ENCODE measurements at regions not wholly inside any gene's neighbourhood (a gene's known extent, or its start where the extent isn't known, plus 50 kb on each side); places are given as distances from the start of the nearest gene placed in this dataset.

DNA sequence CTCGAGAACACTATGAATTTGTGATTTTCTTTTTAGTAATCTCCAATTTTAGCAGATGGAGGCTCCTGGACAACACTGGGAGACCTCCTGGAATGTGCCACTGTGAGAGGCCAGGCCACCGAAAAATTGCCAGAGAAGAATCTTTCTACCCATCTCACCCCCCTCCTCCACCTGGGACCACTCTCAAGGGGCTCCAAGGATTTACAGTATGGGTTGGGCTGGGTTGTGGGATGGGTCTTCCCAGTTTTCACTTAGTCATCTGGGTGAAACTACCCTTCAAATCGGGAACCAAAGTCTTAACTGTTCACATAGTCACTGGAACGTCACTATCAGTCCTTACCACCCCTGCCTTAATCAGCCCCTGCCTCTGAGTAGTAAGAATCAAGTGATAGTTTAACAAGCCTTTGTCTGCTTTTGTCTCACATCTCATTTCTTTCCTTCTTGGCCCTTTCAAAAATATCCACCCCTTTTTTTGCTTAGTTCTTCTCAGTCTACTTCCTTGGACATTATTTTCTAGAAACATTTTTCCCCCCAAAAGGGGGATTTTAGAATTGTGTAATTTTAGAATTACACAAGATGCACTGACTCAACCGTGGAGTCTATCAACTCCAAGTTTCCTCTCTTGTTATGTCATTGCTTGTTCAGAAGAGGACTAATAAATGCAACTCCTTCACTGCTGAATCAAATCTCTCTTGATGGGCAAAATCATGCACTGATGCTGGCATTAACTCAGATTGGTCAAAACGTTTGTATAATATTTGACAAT lies 148.2 kb upstream of the MOCS1 start:
- DNase-seq (ENCODE audit: low read depth in 1 of 2, low spot score in 1 of 2) = no peak

- DNase-seq (ENCODE audit: low read depth in 1 of 2, low spot score in 1 of 2) = no peak
Measured at GRCh38 chr6:40077736-40078135, 143.5 kb upstream of the MOCS1 start.

DNA sequence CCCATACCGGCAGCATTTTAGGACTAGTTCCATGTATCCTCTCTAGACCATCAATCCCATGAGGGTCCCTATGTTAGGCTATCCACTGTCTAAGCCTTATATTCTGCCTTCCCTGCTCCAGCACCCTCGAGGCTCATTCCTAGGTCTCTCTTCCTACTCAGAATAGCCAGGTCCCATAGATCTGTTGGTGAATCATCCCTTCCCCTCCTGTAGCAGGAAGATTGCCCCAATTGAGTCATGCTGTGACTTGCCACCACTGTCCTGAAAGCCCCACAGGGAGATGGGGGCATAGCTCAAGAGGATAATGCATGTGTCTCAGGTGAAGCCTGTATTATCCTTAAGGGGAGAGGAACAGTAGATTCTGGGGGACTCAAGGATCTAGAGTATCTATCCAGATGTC lies 143.1 kb upstream of the MOCS1 start:
- no peak for DNase-seq (ENCODE audit: low read depth in 1 of 2, low spot score in 1 of 2)

DNA sequence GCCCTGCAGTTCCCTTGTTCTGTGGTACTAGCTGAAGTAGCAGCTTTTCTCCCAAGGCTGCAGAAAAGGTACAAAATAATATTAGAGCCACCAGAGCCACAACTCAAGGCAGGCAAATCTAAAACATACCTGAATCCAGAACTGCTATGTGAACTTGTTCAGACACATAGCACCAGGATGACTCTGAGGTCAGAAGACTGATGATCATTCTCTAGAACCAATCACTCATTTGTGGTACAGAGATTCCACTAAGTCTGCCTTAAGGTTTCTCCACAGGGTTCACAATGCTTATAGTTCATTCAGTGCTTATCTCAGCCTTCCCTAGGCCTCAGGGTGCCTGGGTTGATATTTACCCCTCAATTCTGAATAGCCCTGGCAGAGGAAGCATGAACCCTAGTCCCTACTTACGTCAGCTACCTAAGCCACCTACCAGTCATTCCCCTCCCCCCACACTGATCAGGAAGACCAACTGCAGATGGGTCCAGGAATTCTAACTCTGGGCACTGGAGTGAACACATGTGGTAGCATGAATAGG lies 140.9 kb upstream of the MOCS1 start:
- DNase-seq (ENCODE audit: low read depth in 1 of 2, low spot score in 1 of 2) = no peak

DNA sequence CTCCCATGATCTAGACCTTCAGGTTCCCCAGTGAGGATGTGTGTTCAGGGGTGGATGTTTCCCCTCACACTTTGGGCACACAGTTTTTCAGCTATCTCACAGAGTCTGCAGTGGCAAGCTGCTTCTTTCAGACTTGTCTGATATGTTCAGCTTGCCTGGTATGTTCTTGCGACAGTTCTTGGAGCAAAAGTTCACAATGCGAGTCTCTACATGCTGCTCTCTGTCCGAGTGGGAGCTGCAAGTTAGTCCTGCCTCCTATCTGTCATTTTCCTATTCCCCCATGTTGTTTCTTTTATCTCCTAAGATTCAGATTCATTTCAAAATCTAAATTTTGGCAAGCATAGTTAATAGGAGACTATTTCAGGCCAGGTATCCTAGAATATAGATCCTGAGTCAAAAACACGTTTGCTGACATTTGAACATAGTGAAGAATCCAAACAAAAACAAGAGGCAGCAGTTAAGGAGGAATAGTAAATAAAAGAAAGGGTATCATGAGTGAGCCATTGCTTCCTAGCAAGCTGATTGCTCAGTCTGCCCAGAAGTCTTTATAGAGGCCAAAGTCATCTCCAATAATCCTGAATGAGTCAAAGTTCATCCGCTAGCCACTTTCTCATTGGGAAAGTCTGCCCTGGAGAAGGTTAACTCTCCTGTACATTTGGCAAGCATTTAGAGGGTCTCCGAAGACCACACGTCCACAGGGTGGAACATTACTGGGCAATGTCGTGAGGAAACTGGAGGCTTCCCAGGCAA lies 140.2 kb upstream of the MOCS1 start:
- no peak for DNase-seq (ENCODE audit: low read depth in 1 of 2, low spot score in 1 of 2)

DNA sequence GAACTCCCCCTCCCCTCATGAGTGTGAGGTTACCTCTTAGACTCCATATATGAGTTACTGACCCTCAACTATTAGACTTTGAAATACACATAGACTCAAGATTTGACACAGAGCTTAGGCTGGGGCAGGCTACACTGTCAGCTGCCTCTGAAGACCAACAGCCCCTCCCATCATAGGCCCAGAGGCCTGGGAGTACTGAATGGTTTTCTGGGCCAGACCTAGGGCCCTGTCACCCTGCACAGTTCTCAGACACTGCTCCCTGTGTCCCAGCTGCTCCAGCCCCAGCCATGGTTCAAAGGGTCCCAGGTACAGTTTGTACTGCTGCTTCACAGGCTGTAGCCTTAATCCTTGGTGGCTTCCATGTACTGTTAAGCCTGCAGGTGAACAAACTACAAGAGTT lies 132.1 kb upstream of the MOCS1 start:
- no peak for DNase-seq (ENCODE audit: low read depth in 1 of 2, low spot score in 1 of 2)

GRCh38 chr6:40056865-40057264 lies 122.6 kb upstream of the MOCS1 start:
- no peak for DNase-seq (ENCODE audit: low read depth in 1 of 2, low spot score in 1 of 2)

- no peak for DNase-seq (ENCODE audit: low read depth in 1 of 2, low spot score in 1 of 2)
Measured at GRCh38 chr6:40054602-40055001, 120.3 kb upstream of the MOCS1 start.

DNA sequence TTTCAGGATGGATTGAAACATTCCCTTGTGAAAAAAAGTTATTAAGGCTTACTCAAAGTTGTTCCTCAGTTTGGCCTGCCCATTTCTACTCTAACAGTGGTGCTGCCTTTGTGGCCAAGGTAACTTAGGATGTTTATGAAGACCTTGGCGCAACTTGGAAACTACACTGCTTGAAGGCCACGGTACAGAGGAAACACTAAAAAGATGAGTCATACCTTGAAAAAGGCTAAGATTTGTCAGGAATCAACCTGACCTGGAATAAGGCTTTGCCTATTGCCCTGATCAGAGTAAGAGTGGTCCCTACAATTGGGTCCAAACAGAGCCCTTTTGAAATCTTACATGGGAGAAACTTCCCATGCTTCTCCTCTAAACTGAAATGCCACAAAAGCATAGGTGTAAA lies 119.9 kb upstream of the MOCS1 start:
- no peak for DNase-seq (ENCODE audit: low read depth in 1 of 2, low spot score in 1 of 2)

GRCh38 chr6:40049128-40049527 lies 114.9 kb upstream of the MOCS1 start:
- no peak for DNase-seq (ENCODE audit: low read depth in 1 of 2, low spot score in 1 of 2)

GRCh38 chr6:40044196-40044595 lies 109.9 kb upstream of the MOCS1 start:
- no peak for DNase-seq (ENCODE audit: low read depth in 1 of 2, low spot score in 1 of 2)

- DNase-seq (ENCODE audit: low read depth in 1 of 2, low spot score in 1 of 2) = no peak
Measured at GRCh38 chr6:40042232-40042631, 108.0 kb upstream of the MOCS1 start.

DNA sequence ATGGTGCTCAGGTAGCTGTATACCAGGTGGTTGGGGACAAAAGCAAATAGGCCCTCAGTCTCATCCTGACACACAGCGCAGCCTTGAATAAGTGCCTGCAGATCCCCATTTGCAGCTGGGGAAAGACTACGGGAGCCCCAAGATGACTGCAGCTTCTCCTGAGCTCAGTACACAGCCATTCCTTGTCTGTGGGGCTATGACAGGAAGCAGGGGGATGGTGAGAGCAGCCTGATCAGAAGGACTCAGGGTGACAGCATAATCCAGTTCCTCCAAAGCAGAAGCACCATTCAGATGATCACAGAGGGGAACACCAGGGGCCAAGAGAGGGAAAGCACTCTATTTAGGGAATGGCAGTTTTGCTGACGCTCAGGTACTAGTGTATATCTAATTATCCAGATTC lies 104.8 kb upstream of the MOCS1 start:
- no peak for DNase-seq (ENCODE audit: low read depth in 1 of 2, low spot score in 1 of 2)

GRCh38 chr6:40038626-40039025 lies 104.4 kb upstream of the MOCS1 start:
- no peak for DNase-seq (ENCODE audit: low read depth in 1 of 2, low spot score in 1 of 2)

GRCh38 chr6:40037271-40037670 lies 103.0 kb upstream of the MOCS1 start:
- DNase-seq (ENCODE audit: low read depth in 1 of 2, low spot score in 1 of 2) = no peak

DNA sequence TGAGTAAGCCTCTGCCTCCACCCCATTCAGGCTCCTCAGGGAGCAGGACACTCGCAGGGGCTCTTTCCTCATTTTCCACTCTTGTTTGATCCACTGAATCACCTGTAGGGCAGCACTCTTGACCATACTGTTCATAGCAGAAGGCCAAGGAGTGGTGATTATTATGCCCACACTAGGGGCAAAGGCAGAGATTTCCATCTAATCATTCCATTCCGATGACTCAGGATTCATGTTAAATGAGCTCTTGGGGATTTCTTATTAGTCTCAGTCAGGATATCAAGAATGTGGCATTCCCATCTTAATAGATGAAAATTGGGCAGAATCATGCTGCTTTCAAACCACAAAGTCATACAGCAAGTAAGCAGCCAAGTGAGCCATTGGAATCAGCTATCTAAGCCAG lies 101.9 kb upstream of the MOCS1 start:
- DNase-seq (ENCODE audit: low read depth in 1 of 2, low spot score in 1 of 2) = no peak

DNA sequence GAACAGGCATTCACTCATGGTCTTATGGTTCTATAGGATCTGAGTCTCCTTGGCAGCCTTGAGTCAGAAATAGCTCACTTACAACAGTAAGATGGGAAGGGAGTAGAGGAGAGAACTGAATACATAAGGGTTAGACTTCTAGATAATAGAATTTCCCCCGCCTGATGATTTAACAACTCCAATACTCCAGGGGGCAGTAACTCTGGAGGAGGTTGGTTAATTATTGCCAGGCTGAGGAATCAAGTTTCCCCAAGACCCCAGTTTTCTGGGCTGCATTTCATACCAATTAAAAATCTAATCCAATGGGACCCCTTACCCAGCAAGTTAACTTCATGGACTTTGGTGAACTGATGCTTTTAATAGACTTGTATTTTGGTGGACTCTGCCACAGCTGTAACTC lies 94.2 kb upstream of the MOCS1 start:
- no peak for DNase-seq (ENCODE audit: low read depth in 1 of 2, low spot score in 1 of 2)

GRCh38 chr6:40022867-40023266 lies 88.6 kb upstream of the MOCS1 start:
- DNase-seq (ENCODE audit: low read depth in 1 of 2, low spot score in 1 of 2) = no peak

- no peak for DNase-seq (ENCODE audit: low read depth in 1 of 2, low spot score in 1 of 2)
Measured at GRCh38 chr6:40020166-40020565, 85.9 kb upstream of the MOCS1 start.

DNA sequence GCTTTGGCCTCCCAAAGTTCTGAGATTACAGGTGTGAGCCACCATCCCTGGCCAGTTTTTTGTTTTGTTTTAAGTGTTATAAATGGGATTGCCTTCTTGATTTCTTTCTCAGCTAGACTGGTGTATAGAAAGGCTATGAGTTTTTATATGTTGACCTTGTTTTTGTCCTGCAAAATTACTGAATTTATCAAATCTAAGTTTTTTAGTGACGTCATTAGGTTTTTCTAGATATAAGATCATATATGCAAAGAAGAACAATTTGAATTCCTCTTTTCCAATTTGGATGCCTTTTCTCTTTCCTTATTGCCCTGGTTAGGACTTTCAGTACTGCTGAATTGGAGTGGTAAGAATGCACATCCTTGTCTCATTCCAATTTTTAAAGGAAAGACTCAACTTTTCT lies 81.3 kb upstream of the MOCS1 start:
- DNase-seq (ENCODE audit: low read depth in 1 of 2, low spot score in 1 of 2) = no peak

DNA sequence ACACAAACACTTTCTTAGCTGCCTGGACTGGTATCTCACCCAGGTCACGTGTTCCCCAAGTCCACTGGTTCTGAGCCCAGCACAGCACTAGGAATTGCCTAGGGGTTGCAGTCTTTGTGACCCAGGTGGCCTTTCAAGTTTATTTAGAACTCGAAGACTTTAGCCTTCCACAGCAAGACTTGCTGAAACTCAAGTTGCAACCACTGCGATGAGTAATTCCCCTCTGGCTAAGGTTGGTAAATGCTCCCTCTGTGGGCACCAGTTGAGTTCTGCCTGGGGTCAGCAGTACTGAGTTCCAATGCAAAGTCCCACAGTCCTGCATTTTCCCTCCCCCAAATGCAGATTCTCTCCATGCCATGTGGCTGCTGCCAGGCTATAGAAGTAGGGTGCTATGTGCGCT lies 77.6 kb upstream of the MOCS1 start:
- no peak for DNase-seq (ENCODE audit: low read depth in 1 of 2, low spot score in 1 of 2)

DNA sequence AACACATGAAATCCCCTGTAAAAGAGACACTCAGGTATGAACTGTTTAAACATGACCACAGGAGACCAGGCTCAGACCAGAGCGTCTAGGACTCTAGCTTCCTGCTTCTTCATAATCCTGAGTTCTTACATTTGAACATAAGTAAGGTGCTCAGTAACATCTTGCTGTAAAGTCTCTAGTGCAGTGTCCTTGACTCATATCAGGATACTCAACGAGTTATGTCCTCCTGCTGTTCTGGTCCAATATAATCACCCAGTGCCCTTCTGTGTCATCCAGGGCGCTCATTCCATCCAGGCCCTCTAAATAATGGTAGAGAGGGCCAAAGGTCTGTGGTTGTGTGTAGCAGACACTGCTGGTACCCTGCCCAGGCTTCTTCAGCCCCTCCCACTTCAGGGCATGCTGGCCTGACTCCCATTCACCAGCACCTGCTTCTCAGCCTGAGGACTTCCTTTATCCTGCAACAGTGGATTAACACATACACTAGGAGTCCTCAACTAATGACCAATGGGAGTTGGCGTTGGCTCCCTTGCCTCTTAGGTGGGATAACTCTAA lies 66.8 kb upstream of the MOCS1 start:
- no peak for DNase-seq (ENCODE audit: low read depth in 1 of 2, low spot score in 1 of 2)

Measured in activated CD4-positive, alpha-beta T cell treated with anti-CD3 and anti-CD28 coated beads, Interleukin-2, amount 50 U/mL, for 24 hours (primary cell).